ENCODE measurements at regions not wholly inside any gene's neighbourhood (a gene's known extent, or its start where the extent isn't known, plus 50 kb on each side); places are given as distances from the start of the nearest gene placed in this dataset.

DNA sequence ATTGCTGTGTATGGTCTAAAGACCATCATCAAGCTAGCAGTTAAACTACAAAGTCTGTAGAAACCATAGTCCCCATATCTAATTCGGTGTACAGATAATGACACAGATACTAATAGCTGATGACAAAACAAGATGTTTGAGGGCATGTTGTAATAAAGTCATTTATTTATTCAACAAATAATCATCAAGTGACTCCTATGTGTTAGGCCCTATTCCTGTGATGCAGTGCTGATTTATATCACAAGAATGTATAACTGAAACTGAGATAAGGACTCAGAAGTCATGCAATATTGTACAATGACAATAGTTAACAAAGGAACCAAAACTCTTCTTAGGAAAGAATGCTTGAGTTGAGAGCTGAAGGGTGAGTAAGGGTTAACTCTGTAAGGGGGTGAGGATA is 315.0 kb upstream of the NR3C2 start:
- no peak for DNase-seq (ENCODE audit: low spot score)

- DNase-seq (ENCODE audit: low spot score) = no peak
Measured at GRCh38 chr4:148749403-148749802, 307.2 kb upstream of the NR3C2 start.

DNA sequence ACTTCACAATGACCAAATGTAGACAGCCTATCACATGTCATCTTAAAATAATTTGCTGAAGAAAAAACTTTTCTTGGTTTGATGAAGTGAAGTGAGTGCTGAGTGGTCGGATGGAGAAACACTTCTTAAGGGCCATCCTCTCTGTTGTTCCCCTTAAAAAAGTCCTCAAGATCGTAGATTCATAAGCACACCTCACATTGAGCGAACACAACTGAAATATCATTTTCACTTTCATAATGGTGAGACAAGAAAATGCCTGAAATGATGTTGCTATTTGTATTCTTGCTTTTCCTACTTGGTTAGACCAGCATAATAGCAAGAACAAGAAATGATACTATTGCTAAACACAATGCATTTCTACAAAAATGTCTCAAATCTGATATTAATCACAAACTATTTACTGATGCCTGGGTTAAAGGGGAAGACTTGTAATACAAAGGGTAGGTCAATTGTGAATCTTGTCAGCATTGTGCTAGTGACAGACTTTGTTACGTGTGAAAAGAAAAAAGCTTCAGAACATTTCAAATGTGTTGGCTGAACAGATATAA is 305.6 kb upstream of the NR3C2 start:
- no peak for DNase-seq (ENCODE audit: low spot score)

DNA sequence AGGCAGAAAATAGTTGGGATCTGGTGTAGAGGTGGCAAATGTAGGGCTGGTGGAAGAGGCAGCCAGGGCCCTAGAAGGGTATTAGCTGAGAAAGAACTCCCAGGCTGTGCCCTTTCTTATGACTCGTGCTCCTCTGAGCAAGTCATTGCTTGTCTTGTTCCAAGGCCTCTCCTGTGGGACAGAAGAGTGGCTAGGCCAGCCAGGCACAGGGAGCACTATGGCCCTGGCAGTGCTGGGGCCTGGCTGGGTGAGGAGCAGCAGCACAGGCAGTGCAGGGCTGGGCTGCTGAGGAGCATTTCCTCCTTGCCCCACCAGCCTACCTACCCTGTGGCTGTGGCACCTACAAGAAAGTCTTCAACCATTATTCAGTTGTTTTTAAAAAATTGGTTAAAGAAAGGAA is 298.5 kb upstream of the NR3C2 start:
- DNase-seq (ENCODE audit: low spot score) = no peak

DNA sequence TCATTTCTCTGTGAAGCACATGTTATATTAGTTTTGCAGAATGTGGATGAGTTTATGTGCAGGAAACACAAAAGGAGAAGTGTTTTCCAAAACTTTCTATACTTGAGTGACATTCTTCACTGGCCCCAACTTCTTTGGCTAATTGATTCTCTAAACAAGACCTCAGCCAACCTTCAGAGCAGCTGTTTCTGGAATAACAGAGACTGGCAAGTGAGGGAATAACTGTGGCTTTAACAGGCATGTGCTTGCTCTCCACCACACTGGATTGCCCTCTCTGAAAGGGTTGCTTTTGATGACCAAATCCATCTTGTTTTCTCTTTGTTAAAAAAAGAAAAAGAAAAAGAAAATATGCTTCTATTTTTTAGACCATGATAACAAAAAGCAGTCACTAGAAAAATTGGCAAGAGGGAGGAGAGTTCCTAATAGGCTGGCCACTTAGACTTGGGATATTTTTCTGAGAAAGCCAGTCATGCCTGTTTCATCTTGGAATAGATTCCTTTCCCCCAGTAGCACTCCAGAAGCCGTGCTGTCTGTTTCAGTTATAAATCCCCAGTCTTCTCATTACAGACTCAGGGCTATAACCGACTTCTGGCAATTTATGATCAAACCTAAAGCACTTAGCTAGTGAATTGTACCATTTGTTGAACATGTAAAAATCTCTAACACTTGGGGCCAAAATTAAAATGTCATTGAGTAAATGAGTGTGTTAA is 295.0 kb upstream of the NR3C2 start:
- DNase-seq (ENCODE audit: low spot score) = no peak

DNA sequence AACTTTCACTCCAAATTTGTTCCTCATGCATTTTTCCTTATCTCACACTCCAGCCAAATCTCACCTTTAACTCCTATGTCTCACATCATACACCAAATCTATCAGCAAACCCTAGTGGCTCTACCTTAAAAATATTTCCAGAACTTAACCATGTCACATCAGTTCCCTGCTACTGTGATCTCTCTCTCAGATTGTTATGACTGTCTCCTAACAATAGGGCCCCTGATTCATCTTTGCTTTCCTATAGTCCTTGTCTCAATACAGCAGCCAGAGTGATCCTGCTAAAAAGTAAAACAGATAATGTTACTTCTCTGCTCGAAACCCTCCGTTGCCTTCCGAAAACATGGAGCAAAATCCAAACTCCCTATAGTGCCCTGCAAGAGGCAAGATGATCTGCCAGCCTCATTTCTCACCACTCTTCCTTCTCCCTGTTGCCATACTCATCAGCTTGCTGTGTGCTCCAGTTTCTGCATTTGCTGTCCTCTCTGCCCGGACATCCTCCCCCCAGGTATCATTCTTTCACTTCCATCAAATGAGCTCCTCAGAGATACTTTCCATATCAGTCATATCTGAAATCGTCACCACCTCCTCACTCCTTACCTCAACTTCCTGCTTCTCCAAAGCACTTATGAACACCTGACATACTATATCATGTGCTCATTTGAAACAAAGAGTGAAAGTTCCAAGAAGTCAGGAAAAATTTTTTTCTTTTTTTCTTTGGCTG is 293.4 kb upstream of the NR3C2 start:
- no peak for DNase-seq (ENCODE audit: low spot score)

DNA sequence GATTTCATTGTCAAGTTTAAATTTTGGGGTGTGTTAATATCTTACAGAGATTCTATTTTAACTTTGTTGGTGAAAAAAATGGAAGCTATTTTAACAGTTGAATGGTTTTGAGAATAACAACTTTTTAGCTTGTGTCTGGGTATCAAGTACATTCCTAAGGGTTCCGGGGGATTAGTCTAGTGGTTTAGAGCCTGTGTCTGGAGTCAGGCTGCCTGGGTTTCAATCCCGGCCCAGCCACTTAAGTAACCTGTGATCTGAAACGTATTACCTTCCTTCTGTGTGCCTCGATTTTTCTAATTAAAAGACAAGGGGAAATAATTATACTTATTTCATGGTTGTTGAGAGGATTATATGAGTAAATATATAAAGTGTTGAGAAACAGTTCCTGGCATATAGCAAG is 288.6 kb upstream of the NR3C2 start:
- DNase-seq (ENCODE audit: low spot score) = no peak

DNA sequence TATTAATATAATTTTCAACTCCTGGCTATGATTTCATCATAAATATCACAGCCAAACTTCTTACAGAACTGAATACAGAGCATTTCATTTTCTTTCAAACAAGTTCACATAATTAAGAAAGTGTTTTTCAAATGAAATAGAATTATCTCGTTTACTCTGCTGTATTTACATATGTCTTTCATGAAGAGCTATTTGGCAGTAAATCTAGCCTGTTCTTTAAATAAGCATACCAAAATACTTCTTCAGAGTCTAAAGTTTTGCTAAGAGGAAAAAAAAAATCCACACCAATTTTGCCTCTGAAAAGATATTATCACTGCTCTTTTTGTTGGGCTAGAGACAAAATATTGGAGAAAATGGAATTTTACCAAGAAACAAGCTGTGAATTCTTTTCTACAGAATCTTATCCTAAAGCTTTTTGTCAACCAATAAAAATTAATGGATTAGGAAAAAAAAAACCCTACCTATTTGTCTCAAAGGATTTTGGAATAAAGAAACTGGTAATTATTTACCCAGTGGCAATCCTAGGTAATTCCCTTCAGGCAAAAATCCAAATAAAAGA is 287.9 kb upstream of the NR3C2 start:
- DNase-seq (ENCODE audit: low spot score) = no peak

DNA sequence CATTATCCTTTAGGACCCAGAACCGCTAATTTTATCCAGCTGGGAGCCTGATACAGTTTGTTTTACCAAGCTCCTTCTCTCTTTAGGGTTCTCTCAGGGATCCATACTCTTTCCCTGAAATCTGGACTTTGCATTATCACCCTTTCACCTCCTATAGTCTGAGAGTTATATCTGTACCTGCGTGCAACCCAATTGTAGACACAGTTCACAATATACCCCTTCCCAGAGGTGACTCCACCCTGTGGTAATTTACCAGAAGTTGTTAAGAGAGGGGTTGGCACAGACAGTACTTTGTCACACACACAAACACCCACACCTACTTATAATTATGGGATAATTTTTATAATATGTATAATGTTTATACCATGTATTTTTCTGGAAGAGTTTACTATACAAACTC is 275.8 kb upstream of the NR3C2 start:
- DNase-seq (ENCODE audit: low spot score) = no peak

GRCh38 chr4:148716431-148717052 is 274.3 kb upstream of the NR3C2 start:
- DNase-seq (ENCODE audit: low spot score) = no peak

DNA sequence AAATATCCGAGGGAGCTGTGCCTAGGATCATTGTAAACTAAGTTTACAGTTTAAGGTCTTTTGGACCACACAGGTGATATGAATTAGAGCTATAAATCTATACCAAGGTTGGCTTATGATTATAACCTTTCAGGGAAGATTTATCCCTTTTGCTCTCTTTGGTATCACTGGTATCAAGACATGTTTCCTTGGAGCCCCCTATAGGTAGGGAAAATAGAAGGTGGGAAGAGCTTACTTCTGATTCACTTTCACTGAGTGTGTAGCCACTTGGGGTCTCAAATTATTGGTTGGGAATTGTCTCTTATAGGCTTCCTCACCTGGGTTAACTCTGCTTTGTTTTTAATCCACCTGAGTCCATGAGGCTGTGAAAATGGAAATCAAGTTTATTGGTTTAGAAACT is 262.1 kb upstream of the NR3C2 start:
- DNase-seq (ENCODE audit: low spot score) = no peak

GRCh38 chr4:148694702-148695101 is 252.5 kb upstream of the NR3C2 start:
- DNase-seq (ENCODE audit: low spot score) = no peak

- no peak for DNase-seq (ENCODE audit: low spot score)
Measured at GRCh38 chr4:148693913-148694649, 251.9 kb upstream of the NR3C2 start.

DNA sequence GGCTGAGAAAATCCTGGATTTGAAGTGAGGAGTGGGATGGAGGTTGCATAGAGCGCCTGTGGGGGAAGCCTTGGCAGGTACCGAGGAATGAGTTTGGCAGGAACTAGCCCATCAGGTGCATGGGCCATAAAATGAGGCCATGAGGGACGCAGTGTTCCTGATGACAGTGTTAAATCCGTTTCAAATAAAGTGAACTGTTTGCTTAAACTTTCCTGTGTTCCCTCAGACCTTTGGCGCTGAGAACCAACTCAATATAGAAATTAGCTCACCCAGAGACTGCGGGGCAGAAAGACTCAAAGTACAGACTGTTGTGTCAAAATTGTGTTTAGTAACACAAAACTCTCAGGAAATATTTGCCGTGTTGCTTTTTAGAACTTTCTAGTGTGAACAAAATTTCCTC is 250.0 kb upstream of the NR3C2 start:
- DNase-seq (ENCODE audit: low spot score) = no peak

DNA sequence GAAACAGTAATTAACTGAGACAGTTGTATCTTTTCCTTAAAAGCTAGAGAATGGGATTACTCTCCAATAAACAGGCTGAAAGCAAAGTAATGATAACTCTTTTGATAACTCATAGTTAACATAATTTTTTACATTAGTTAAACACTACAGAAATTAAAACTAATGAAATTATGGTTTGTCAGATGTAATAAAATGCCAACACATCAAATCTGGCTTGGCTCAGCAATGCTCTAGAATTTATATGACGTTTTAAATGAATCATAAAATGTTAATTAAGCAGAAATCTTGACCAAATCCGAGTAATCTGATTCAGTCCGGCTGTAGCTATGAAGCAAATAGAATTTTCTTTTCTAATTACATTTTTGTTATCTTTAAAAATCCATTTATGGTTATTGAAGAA is 244.2 kb upstream of the NR3C2 start:
- no peak for DNase-seq (ENCODE audit: low spot score)

DNA sequence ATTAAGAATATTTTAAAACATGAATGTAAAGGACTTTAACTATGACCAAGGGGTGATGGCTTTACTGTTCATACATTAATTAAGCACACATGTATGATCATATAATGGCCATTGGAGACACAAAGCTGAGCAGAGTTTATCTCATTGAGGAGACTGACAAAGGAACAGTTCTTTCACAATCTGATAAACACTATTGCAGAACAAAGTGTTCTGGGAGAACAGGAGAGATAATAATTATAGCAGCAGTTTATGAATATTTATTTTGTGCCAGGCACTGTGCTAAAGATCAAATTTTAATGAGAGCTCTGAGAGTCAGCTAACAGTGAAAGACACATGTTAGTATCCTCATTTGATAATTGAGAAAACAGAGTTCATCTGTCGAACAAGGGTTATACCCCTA is 242.4 kb upstream of the NR3C2 start:
- DNase-seq (ENCODE audit: low spot score) = no peak

- DNase-seq (ENCODE audit: low spot score) = no peak
Measured at GRCh38 chr4:148680884-148681283, 238.7 kb upstream of the NR3C2 start.

- DNase-seq (ENCODE audit: low spot score) = no peak
Measured at GRCh38 chr4:148676344-148676743, 234.1 kb upstream of the NR3C2 start.

GRCh38 chr4:148674876-148675275 is 232.7 kb upstream of the NR3C2 start:
- DNase-seq (ENCODE audit: low spot score) = no peak

- no peak for DNase-seq (ENCODE audit: low spot score)
Measured at GRCh38 chr4:148664636-148665035, 222.4 kb upstream of the NR3C2 start.

DNA sequence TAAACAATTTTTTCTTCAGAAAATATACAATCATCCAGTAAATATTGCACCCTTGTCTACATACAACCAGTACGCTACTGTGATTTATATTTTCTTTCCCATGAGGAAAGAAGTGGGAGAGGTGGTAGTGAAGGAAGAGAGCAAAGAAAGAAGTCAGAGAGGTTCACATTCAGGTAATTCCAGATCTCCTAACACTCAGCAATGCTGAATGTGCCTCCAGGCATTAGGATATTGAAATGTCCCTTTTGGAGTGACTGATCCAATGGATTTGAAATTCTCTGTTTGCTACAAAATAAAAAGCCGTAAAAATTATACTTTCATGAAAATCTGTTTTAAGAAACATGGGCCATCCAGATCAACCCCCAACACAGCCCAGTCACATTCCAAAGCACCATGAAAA is 211.9 kb upstream of the NR3C2 start:
- DNase-seq (ENCODE audit: low spot score) = no peak

GRCh38 chr4:148653681-148654080 is 211.5 kb upstream of the NR3C2 start:
- no peak for DNase-seq (ENCODE audit: low spot score)
